Type B pancreatic cell (in vitro differentiated cells): ENCODE measurements at regions not wholly inside any gene's neighbourhood (a gene's known extent, or its start where the extent isn't known, plus 50 kb on each side); places are given as distances from the start of the nearest gene placed in this dataset.

Experiments
- DNase-seq: peaks from one replicate; pipeline ENCODE4 v3.0.0; 2021; ENCODE audit warnings: mixed read lengths; ENCODE audit not compliant: unreplicated experiment; ENCODE audit errors: extremely low spot score
- H3K27ac Mint-ChIP-seq: 2 replicates; pipeline ENCODE4 v1.8.0; 2021; ENCODE audit warnings: mild to moderate bottlenecking, mixed read lengths
- H3K27me3 Mint-ChIP-seq: 2 replicates; pipeline ENCODE4 v1.8.0; 2021; ENCODE audit warnings: mixed read lengths
- H3K36me3 Mint-ChIP-seq: 2 replicates; pipeline ENCODE4 v1.8.0; 2021; ENCODE audit warnings: mixed read lengths
- H3K4me1 Mint-ChIP-seq: one replicate; pipeline ENCODE4 v1.8.0; 2021; ENCODE audit warnings: mixed read lengths; ENCODE audit not compliant: unreplicated experiment
- H3K4me3 Mint-ChIP-seq: 2 replicates; pipeline ENCODE4 v1.8.0; 2021; ENCODE audit warnings: mild to moderate bottlenecking, mixed read lengths
- H3K9me3 Mint-ChIP-seq: 2 replicates; pipeline ENCODE4 v1.8.0; 2021; ENCODE audit warnings: mixed read lengths
- TF ChIP-seq, protein P1 (sequence below): fragments of 200-600 bp; sonication (generic); conservative IDR thresholded peaks from 2 replicates; pipeline ENCODE4 v1.5.0; 2021; ENCODE audit warnings: antibody characterized with exemption, mild to moderate bottlenecking

DNA sequence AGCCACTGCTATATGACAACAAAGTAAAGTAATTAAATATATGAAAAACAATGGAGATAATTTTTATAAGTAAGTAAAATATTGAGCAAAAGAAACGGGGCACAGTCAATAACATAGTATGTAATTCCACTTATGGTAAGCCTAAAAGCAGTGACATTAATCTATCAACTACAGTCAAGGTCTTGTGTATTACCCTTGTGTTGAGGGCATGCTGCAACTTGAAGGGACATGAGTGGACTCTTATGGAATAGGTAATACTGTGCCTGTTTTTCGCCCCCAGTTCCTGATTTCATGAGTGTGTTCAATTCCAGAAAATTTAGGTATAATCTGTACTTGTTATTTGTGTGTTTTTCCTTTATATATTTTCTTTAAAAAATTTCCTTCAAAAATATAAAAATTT lies 201.3 kb upstream of the SLITRK6 start:
- Mint-ChIP-seq H3K4me1 (peaks cover 8% of the 10 kb centered on the region), H3K4me3 (no peak overlapping the region), H3K9me3 (no peaks in the 10 kb centered on the region), H3K27ac (no peak overlapping the region), H3K27me3 (no peaks in the 10 kb centered on the region), H3K36me3 (no peaks in the 10 kb centered on the region)
- TF ChIP-seq, protein P1, sequence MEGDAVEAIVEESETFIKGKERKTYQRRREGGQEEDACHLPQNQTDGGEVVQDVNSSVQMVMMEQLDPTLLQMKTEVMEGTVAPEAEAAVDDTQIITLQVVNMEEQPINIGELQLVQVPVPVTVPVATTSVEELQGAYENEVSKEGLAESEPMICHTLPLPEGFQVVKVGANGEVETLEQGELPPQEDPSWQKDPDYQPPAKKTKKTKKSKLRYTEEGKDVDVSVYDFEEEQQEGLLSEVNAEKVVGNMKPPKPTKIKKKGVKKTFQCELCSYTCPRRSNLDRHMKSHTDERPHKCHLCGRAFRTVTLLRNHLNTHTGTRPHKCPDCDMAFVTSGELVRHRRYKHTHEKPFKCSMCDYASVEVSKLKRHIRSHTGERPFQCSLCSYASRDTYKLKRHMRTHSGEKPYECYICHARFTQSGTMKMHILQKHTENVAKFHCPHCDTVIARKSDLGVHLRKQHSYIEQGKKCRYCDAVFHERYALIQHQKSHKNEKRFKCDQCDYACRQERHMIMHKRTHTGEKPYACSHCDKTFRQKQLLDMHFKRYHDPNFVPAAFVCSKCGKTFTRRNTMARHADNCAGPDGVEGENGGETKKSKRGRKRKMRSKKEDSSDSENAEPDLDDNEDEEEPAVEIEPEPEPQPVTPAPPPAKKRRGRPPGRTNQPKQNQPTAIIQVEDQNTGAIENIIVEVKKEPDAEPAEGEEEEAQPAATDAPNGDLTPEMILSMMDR, result no peak
- DNase-seq, result no peak

DNA sequence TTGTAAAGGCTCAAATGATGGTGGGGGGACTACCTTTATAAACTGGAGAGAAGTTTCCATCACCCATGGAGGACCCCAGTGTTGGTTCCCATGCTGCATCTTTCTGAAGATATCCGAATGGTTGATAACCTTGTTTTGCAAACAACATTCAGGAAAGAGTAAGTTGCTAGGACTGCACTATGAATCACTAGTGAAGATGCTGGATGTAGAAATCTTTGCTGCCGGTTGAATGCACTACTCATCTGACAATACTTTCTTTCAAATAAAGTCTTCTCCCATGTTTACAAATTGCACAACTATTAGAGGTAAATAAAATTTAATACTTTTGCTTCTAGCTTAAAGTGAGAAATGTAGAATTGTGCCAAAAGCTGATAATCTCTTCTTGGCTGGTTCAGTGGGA lies 198.4 kb upstream of the SLITRK6 start:
- H3K27ac Mint-ChIP-seq, result no peak overlapping the region

DNA sequence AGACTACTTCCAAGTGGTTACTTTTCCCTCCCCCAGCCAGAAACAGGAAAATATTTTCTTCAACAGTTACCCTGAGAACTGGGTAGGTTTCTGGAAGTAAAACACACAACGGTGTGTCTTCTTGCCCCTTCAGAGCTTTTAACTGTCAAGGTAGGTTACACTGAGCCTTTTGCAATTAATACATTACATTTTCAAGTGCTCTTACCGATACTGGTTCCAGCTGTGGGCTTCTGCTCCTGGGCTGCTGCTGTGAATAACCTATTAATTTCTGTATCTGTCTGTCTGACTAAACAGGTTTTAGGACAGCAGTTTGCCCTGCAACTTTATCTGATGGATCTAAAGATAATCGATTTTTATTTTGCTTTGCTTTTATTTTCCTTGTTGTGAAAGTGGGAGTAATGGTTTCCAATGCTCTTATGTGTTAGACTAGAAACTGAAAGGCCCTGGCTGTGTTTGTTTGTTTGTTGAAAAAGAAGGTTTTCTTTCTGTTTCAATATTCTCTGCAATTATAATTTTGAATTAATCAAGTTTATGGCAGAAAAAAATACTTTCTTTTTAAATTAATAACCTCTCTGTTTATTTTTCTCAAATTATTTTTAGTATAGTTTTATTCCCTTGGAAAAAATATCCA lies 196.7 kb upstream of the SLITRK6 start:
- no peak for DNase-seq
- TF ChIP-seq, protein P1, result no peak
- H3K9me3 Mint-ChIP-seq, result no peaks in the 10 kb centered on the region
- H3K4me3 Mint-ChIP-seq, result peak overlapping the region; percentile 49
- H3K36me3 Mint-ChIP-seq, result no peaks in the 10 kb centered on the region
- no peaks in the 10 kb centered on the region for H3K4me1 Mint-ChIP-seq
- no peak overlapping the region for H3K27ac Mint-ChIP-seq
- no peaks in the 10 kb centered on the region for H3K27me3 Mint-ChIP-seq

More for the DNA sequence above, 198.4 kb upstream of the SLITRK6 start:
- Mint-ChIP-seq H3K4me1 (peaks cover 1% of the 10 kb centered on the region), H3K9me3 (no peaks in the 10 kb centered on the region), H3K27me3 (no peaks in the 10 kb centered on the region), H3K4me3 (no peak overlapping the region), H3K36me3 (no peaks in the 10 kb centered on the region)
- TF ChIP-seq, protein P1, result no peak
- no peak for DNase-seq

DNA sequence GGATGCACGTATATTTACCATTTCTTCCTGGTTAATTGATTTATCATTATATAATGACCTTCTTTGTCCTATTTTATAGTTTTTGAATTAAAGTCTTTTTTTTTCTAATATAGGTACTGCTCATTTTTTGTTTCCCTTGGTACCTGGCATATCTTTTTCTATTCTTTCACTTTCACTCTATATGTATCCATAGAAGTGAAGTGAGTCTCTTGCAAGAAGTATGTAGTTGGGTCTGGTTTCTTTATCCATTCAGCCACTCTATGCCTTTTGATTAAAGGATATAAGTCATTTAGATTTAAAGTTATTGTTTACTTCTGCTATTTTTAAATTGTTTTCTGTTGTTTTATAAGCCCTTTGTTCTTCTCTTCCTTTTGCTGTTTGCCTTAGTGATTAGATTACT lies 194.3 kb upstream of the SLITRK6 start:
- Mint-ChIP-seq H3K27me3 (no peaks in the 10 kb centered on the region), H3K4me3 (no peak overlapping the region), H3K4me1 (no peaks in the 10 kb centered on the region), H3K27ac (no peak overlapping the region), H3K9me3 (no peaks in the 10 kb centered on the region), H3K36me3 (no peaks in the 10 kb centered on the region)
- TF ChIP-seq, protein P1, result no peak
- DNase-seq, result no peak

DNA sequence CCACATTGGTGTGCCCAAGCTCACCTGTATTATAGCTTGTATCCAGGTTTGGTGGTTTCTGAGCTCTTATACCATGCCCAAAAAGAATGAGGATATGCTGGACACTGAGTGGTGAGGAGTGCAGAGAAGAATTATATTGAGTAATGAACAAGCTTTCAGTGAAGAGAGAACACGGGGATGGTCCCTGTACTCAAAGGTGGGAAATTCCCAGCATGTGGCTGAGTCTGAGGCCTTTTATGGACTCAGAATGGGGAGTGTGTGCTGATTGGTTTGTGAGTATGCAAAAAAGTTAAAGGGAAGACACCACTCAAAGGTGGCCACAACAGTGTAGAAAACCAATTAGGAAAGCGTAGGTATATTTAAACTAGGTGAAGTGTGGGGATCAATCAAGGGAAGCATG lies 191.2 kb upstream of the SLITRK6 start:
- no peak for DNase-seq
- H3K4me1 Mint-ChIP-seq, result no peaks in the 10 kb centered on the region
- H3K36me3 Mint-ChIP-seq, result no peaks in the 10 kb centered on the region
- no peak overlapping the region for H3K4me3 Mint-ChIP-seq
- TF ChIP-seq, protein P1, result no peak
- no peak overlapping the region for H3K27ac Mint-ChIP-seq
- H3K9me3 Mint-ChIP-seq, result no peaks in the 10 kb centered on the region
- H3K27me3 Mint-ChIP-seq, result no peaks in the 10 kb centered on the region

DNA sequence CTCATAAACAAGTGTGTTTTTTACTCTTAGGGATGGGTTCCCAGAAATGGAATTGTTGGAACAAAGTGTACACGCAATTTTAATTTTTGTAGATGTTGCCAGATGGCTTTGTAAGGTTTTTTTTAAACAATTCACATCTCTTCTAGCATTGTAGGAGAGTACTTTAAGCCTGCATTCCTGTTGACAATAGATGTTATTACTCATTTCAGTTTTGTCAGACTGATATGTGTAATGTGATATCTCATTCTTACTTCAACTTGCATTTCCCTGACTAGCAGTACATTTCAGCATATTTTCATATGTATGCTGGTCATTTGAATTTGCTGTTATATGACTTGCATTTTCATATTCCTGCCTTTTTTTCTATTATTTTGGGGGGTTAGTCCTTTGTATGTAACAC lies 186.6 kb upstream of the SLITRK6 start:
- Mint-ChIP-seq H3K4me1 (no peaks in the 10 kb centered on the region), H3K36me3 (no peaks in the 10 kb centered on the region), H3K9me3 (no peaks in the 10 kb centered on the region), H3K4me3 (no peak overlapping the region), H3K27ac (no peak overlapping the region), H3K27me3 (no peaks in the 10 kb centered on the region)
- TF ChIP-seq, protein P1, result no peak
- DNase-seq, result no peak
